ENCODE measurements at regions not wholly inside any gene's neighbourhood (a gene's known extent, or its start where the extent isn't known, plus 50 kb on each side); places are given as distances from the start of the nearest gene placed in this dataset.

- TF ChIP-seq POLR2AphosphoS5 (IDR thresholded peaks at IDR 0.05; ENCODE audit: low read depth) (no peak), CTCF (IDR thresholded peaks at IDR 0.05; ENCODE audit: insufficient read depth, low read length) (no peak), REST (IDR thresholded peaks at IDR 0.05; ENCODE audit: insufficient replicate concordance, low read depth) (no peak), GABPA (IDR thresholded peaks at IDR 0.05; ENCODE audit: low read depth) (no peak)
Measured at GRCh38 chr12:97109441-97109840, 202.4 kb downstream of the NEDD1 start.
